NCI-H2107 treated with DMSO at 0.1 percent for 48 hours (cell line): ENCODE measurements at regions not wholly inside any gene's neighbourhood (a gene's known extent, or its start where the extent isn't known, plus 50 kb on each side); places are given as distances from the start of the nearest gene placed in this dataset.

ENCODE experiments used
- DNase-seq: peaks from one replicate; lab custom pipeline; 2025; ENCODE audit not compliant: unreplicated experiment; lab: John Stamatoyannopoulos, UW

- DNase-seq, result no peak
These were observed 356.8 kb upstream of the KIF2A start for GRCh38 chr5:61949054-61949678.

- no peak for DNase-seq
These were observed 356.1 kb upstream of the KIF2A start for GRCh38 chr5:61949679-61950435.

- DNase-seq, result no peak
These were observed 354.7 kb upstream of the KIF2A start for GRCh38 chr5:61951295-61951694.

- DNase-seq, result no peak
These were observed 352.1 kb upstream of the KIF2A start for GRCh38 chr5:61953913-61954312.

- no peak for DNase-seq
These were observed 341.8 kb upstream of the KIF2A start for GRCh38 chr5:61964201-61964600.

- no peak for DNase-seq
These were observed 340.9 kb upstream of the KIF2A start for GRCh38 chr5:61965069-61965468.

GRCh38 chr5:61965490-61965889 lies 340.5 kb upstream of the KIF2A start:
- no peak for DNase-seq

- no peak for DNase-seq
These were observed 339.6 kb upstream of the KIF2A start for GRCh38 chr5:61966296-61966955.

GRCh38 chr5:61966997-61967396 lies 339.0 kb upstream of the KIF2A start:
- no peak for DNase-seq

- DNase-seq, result no peak
These were observed 338.3 kb upstream of the KIF2A start for GRCh38 chr5:61967681-61968080.

GRCh38 chr5:61969347-61969746 lies 336.7 kb upstream of the KIF2A start:
- DNase-seq, result no peak

- DNase-seq, result no peak
These were observed 336.3 kb upstream of the KIF2A start for GRCh38 chr5:61969755-61970154.

- no peak for DNase-seq
These were observed 335.8 kb upstream of the KIF2A start for GRCh38 chr5:61970218-61970617.

- DNase-seq, result no peak
These were observed 331.3 kb upstream of the KIF2A start for GRCh38 chr5:61974680-61975079.

GRCh38 chr5:61981886-61982285 lies 324.1 kb upstream of the KIF2A start:
- no peak for DNase-seq

- no peak for DNase-seq
These were observed 314.6 kb upstream of the KIF2A start for GRCh38 chr5:61991430-61991829.

- no peak for DNase-seq
These were observed 314.1 kb upstream of the KIF2A start for GRCh38 chr5:61991866-61992265.

GRCh38 chr5:61993295-61993927 lies 312.6 kb upstream of the KIF2A start:
- DNase-seq, result no peak

- no peak for DNase-seq
These were observed 311.8 kb upstream of the KIF2A start for GRCh38 chr5:61994171-61994570.

- no peak for DNase-seq
These were observed 310.5 kb upstream of the KIF2A start for GRCh38 chr5:61995486-61995885.

GRCh38 chr5:61999371-61999770 lies 306.6 kb upstream of the KIF2A start:
- DNase-seq, result no peak

GRCh38 chr5:62000646-62001045 lies 305.4 kb upstream of the KIF2A start:
- no peak for DNase-seq
